Neural crest cell (in vitro differentiated cells): ENCODE measurements at regions not wholly inside any gene's neighbourhood (a gene's known extent, or its start where the extent isn't known, plus 50 kb on each side); places are given as distances from the start of the nearest gene placed in this dataset.

ENCODE experiments used
- DNase-seq: peaks from one replicate; pipeline ENCODE4 v3.0.0; 2021; ENCODE audit warnings: low read depth, mixed read lengths, low spot score
- H3K27ac Mint-ChIP-seq: one replicate; pipeline ENCODE4 v1.8.0; 2021; ENCODE audit warnings: mild to moderate bottlenecking, mixed read lengths; ENCODE audit not compliant: unreplicated experiment
- H3K27me3 Mint-ChIP-seq: 2 replicates; pipeline ENCODE4 v1.8.0; 2021; ENCODE audit warnings: low read depth, mild to moderate bottlenecking, mixed read lengths
- H3K36me3 Mint-ChIP-seq: 2 replicates; pipeline ENCODE4 v1.8.0; 2021; ENCODE audit warnings: low read depth, mild to moderate bottlenecking, mixed read lengths
- H3K4me1 Mint-ChIP-seq: 2 replicates; pipeline ENCODE4 v1.8.0; 2021; ENCODE audit warnings: mixed read lengths
- H3K4me3 Mint-ChIP-seq: one replicate; pipeline ENCODE4 v1.8.0; 2021; ENCODE audit warnings: mild to moderate bottlenecking, mixed read lengths
- H3K9me3 Mint-ChIP-seq: 2 replicates; pipeline ENCODE4 v1.8.0; 2021; ENCODE audit warnings: mixed read lengths
- CTCF ChIP-seq: fragments of 200-600 bp; sonication (generic); conservative IDR thresholded peaks from 2 replicates; pipeline ENCODE4 v1.5.0; 2021; ENCODE audit warnings: antibody characterized with exemption, mild to moderate bottlenecking

- no peak overlapping the region for H3K27ac Mint-ChIP-seq
- TF ChIP-seq CTCF: no peak
- no peaks in the 10 kb centered on the region for H3K36me3 Mint-ChIP-seq
- no peak overlapping the region for H3K4me3 Mint-ChIP-seq
- DNase-seq: no peak
- no peaks in the 10 kb centered on the region for H3K4me1 Mint-ChIP-seq
- peaks cover 2% of the 10 kb centered on the region for H3K27me3 Mint-ChIP-seq
- peaks cover 8% of the 10 kb centered on the region for H3K9me3 Mint-ChIP-seq
Measured at GRCh38 chr2:129381789-129382188, 597.7 kb upstream of the RAB6C start.

- H3K4me1 Mint-ChIP-seq: no peaks in the 10 kb centered on the region
- H3K27ac Mint-ChIP-seq: no peak overlapping the region
- no peak for TF ChIP-seq CTCF
- DNase-seq: no peak
- peaks cover 2% of the 10 kb centered on the region for H3K9me3 Mint-ChIP-seq
- H3K36me3 Mint-ChIP-seq: no peaks in the 10 kb centered on the region
- no peaks in the 10 kb centered on the region for H3K27me3 Mint-ChIP-seq
- H3K4me3 Mint-ChIP-seq: no peak overlapping the region
Measured at GRCh38 chr2:129388870-129389269, 590.6 kb upstream of the RAB6C start.

GRCh38 chr2:129393816-129394215, 585.6 kb upstream of the RAB6C start:
- H3K4me3 Mint-ChIP-seq: no peak overlapping the region
- DNase-seq: no peak
- no peaks in the 10 kb centered on the region for H3K27me3 Mint-ChIP-seq
- H3K36me3 Mint-ChIP-seq: no peaks in the 10 kb centered on the region
- peaks cover 5% of the 10 kb centered on the region for H3K9me3 Mint-ChIP-seq
- H3K27ac Mint-ChIP-seq: no peak overlapping the region
- no peaks in the 10 kb centered on the region for H3K4me1 Mint-ChIP-seq
- no peak for TF ChIP-seq CTCF

GRCh38 chr2:129396980-129397599, 582.4 kb upstream of the RAB6C start:
- no peak for DNase-seq
- TF ChIP-seq CTCF: peak; percentile 75
- no peaks in the 10 kb centered on the region for H3K27me3 Mint-ChIP-seq
- peaks cover 5% of the 10 kb centered on the region for H3K9me3 Mint-ChIP-seq
- H3K4me1 Mint-ChIP-seq: no peaks in the 10 kb centered on the region
- H3K36me3 Mint-ChIP-seq: no peaks in the 10 kb centered on the region
- H3K27ac Mint-ChIP-seq: no peak overlapping the region
- H3K4me3 Mint-ChIP-seq: no peak overlapping the region

- Mint-ChIP-seq H3K4me1 (no peaks in the 10 kb centered on the region), H3K4me3 (no peak overlapping the region), H3K27me3 (no peaks in the 10 kb centered on the region), H3K9me3 (no peaks in the 10 kb centered on the region), H3K27ac (no peak overlapping the region), H3K36me3 (no peaks in the 10 kb centered on the region)
- no peak for DNase-seq
- no peak for TF ChIP-seq CTCF
Measured at GRCh38 chr2:129400826-129401225, 578.6 kb upstream of the RAB6C start.
